Large intestine (tissue), 3 donors: ENCODE measurements at regions not wholly inside any gene's neighbourhood (a gene's known extent, or its start where the extent isn't known, plus 50 kb on each side); places are given as distances from the start of the nearest gene placed in this dataset.

Source experiments
- DNase-seq, 2 donors: peaks; one replicate each; pipeline versions ENCODE4 v3.0.0 to v3.0.0-alpha.2; 2013
- H3K27ac ChIP-seq: one replicate; pipeline ENCODE4 v1.5.1; 2013; ENCODE audit warnings: low read length
- H3K27me3 ChIP-seq: 2 replicates; pipeline ENCODE4 v1.6.1; 2013; ENCODE audit warnings: low read length; ENCODE audit not compliant: control insufficient read depth, insufficient read depth
- H3K36me3 ChIP-seq: 2 replicates; pipeline ENCODE4 v1.6.1; 2013; ENCODE audit warnings: low read length; ENCODE audit not compliant: control insufficient read depth, insufficient read depth
- H3K4me1 ChIP-seq: one replicate; pipeline ENCODE4 v1.6.1; 2013; ENCODE audit warnings: low read length; ENCODE audit not compliant: control insufficient read depth, insufficient read depth
- H3K4me3 ChIP-seq: one replicate; pipeline ENCODE4 v1.5.1; 2013; ENCODE audit warnings: low read length
- H3K9me3 ChIP-seq: one replicate; pipeline ENCODE4 v1.6.1; 2013; ENCODE audit warnings: mild to moderate bottlenecking, low read depth, low read length, moderate library complexity; ENCODE audit not compliant: control insufficient read depth
- WGBS: methylation state at CpG from one replicate; pipeline ENCODE4 v1.1.5; 2013; ENCODE audit warnings: low lambda C conversion rate; ENCODE audit not compliant: insufficient coverage; 5-methylcytosine and 5-hydroxymethylcytosine counted together

DNA sequence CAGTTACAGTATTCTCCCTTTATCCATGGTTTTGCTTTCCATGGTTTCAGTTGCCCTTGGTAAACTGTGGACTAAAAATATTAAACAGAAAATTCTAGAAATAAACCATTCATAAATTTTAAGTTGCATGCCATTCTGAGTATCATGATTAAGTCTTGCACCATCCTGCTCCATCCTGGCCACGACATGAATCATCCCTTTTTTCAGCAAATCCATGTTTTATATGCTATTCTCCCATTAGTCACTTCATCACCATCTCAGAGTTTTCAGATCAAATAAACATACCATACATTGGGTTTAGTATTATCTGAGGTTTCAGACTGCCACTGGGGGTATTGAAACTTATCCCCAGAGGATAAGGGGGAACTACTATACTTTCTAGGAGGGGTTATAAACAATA, 234.4 kb upstream of the ATP10B start:
- H3K36me3 ChIP-seq, result no peaks in the 10 kb centered on the region
- H3K27me3 ChIP-seq, result no peaks in the 10 kb centered on the region
- H3K4me3 ChIP-seq, result no peak overlapping the region
- no CpG with 5 or more reads among the region's 1 CpG for WGBS
- H3K4me1 ChIP-seq, result no peaks in the 10 kb centered on the region
- H3K27ac ChIP-seq, result no peak overlapping the region
- no peaks in the 10 kb centered on the region for H3K9me3 ChIP-seq
- no peak for DNase-seq

DNA sequence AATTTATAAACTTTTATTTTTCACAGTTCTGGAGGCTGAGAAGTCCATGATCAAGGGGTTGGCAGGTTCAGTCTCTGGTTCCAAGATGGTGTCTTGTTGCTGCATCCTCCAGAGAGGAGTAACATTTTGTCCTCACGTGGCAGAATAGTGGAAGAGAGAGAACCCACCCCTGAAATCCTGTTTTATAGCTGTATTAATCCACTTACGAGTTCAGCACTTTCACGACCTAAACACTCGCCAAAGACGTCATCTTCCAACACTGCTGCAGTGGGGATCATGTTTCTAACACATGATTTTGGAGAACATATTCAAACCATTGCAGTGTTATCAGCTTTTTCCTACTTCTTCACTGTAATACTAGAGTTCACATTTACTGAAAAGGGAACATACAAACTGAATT, 233.0 kb upstream of the ATP10B start:
- Histone ChIP-seq H3K4me1 (no peaks in the 10 kb centered on the region), H3K4me3 (no peak overlapping the region), H3K36me3 (no peaks in the 10 kb centered on the region), H3K27ac (no peak overlapping the region), H3K9me3 (no peaks in the 10 kb centered on the region), H3K27me3 (no peaks in the 10 kb centered on the region)
- no peak for DNase-seq
- WGBS, result no CpG with 5 or more reads among the region's 5 CpGs

DNA sequence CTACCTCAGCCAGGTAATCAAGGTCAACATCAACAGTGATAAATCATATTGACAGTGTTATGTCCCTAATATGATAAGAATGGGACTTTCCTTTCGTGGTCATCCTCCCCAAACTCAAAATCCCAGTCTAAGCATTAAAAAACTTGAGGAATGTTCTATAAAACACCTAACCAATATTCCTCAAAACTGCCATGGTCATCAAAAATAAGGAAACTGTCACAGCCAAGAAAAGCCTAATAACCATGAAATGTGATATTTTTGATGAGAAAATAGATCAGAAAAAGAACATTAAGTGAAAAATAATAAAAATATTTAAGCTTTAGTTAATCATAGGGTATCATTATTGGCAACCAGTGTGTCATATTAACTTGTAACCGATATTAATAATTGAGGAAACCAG, 232.1 kb upstream of the ATP10B start:
- H3K27ac ChIP-seq, result no peak overlapping the region
- no peak for DNase-seq
- WGBS, result 100% methylated on average over 1 of the region's 2 CpGs

DNA sequence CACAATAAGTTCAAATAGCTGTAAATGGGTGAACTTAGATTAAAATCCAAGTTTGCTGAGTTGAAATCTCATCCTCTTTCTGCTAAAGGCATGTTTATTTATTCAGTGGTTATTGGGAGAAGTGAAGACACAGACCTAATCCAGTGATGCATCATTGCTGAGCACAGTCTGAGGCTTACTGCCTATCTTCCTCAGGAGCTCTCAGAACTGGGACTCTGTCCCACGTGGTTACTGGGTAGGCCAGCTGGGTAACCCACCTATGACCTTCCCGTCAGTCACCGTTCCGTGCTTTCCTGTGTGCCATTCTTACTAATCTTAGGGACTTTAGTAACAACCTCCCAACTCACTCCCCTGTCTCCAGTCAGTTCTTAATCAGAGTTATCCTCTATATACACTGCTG, 226.8 kb upstream of the ATP10B start:
- Histone ChIP-seq H3K4me3 (no peak overlapping the region), H3K27ac (no peak overlapping the region), H3K4me1 (no peaks in the 10 kb centered on the region), H3K27me3 (no peaks in the 10 kb centered on the region), H3K9me3 (no peaks in the 10 kb centered on the region), H3K36me3 (no peaks in the 10 kb centered on the region)
- DNase-seq, result no peak
- no CpG with 5 or more reads among the region's 4 CpGs for WGBS

More for the DNA sequence above, 232.1 kb upstream of the ATP10B start:
- Histone ChIP-seq H3K4me1 (no peaks in the 10 kb centered on the region), H3K9me3 (no peaks in the 10 kb centered on the region), H3K4me3 (no peak overlapping the region), H3K27me3 (no peaks in the 10 kb centered on the region), H3K36me3 (no peaks in the 10 kb centered on the region)

DNA sequence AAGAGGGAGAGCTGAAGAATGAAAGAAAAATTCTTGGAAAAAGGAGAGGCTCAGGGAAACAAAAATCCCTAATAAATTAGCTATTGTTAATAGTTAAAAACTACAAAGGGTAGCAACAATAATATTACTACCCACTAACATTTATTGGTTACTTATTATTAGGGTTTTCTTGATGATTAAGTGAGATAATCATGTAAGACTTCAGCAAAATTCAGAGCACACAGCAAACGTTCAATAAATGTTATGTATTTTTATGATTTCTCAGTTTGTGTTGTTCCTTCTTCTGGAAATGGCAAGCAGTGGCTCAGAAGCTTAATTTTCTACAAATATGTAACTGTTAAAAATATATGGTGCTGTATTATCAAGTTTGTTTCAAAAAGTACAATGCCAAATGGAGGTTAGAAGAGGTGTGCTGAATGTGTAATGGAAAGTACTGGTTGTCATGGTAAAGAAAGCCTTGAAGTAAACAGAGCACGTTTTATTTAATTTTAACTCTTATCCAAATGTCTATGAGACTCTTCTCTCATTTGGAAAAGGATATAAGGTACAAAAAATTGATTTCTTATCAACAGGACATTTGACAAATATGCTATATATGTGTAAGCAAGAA, 226.0 kb upstream of the ATP10B start:
- Histone ChIP-seq H3K4me1 (no peaks in the 10 kb centered on the region), H3K36me3 (no peaks in the 10 kb centered on the region), H3K9me3 (no peaks in the 10 kb centered on the region), H3K27ac (no peak overlapping the region), H3K4me3 (no peak overlapping the region), H3K27me3 (no peaks in the 10 kb centered on the region)
- no peak for DNase-seq
- no CpG with 5 or more reads among the region's 2 CpGs for WGBS

DNA sequence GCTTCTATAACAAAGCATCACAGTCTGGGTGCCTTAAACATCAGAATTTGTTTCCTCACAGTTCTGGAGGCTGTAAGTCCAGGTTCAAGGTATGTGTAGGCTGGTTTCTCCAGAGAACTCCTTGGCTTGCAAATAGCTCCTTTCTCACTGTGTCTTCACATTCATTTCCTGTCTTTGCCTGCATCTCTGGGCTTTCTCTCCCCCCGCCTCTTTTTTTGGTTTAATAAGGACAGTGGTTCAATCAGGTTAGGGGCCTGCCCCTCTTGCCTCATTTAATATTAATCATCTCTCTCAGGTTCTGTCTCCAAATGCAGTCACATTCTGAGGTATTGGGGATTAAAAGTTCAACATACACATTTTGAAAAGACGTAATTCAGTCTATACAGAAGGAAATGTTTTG, 225.5 kb upstream of the ATP10B start:
- no peaks in the 10 kb centered on the region for H3K36me3 ChIP-seq
- 86% methylated on average over 1 of the region's 2 CpGs for WGBS
- H3K4me3 ChIP-seq, result no peak overlapping the region
- no peaks in the 10 kb centered on the region for H3K4me1 ChIP-seq
- no peaks in the 10 kb centered on the region for H3K27me3 ChIP-seq
- no peak for DNase-seq
- H3K9me3 ChIP-seq, result no peaks in the 10 kb centered on the region
- H3K27ac ChIP-seq, result no peak overlapping the region

DNA sequence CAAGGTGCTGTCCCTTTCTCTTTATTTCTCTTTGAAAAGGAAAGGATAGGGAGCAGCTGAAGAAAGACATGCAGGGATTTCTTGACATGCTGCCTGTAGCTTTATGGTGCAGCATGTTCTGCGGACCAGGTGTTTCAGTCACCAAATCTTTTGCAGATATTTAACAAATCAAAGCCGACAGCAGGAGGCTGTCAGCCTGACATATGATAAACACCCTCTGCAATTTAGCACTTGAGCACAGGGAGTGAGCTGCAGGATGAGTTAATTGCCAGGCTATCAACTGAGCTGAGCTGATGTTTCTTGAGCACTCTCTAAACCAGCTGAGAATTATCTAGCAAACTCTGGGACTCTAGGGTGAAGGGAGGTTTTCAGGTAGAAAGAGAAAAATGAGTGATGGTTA, 212.8 kb upstream of the ATP10B start:
- no peaks in the 10 kb centered on the region for H3K27me3 ChIP-seq
- no CpG with 5 or more reads among the region's 2 CpGs for WGBS
- H3K4me1 ChIP-seq, result no peaks in the 10 kb centered on the region
- H3K4me3 ChIP-seq, result no peak overlapping the region
- H3K9me3 ChIP-seq, result no peaks in the 10 kb centered on the region
- no peaks in the 10 kb centered on the region for H3K36me3 ChIP-seq
- H3K27ac ChIP-seq, result no peak overlapping the region
- no peak for DNase-seq

DNA sequence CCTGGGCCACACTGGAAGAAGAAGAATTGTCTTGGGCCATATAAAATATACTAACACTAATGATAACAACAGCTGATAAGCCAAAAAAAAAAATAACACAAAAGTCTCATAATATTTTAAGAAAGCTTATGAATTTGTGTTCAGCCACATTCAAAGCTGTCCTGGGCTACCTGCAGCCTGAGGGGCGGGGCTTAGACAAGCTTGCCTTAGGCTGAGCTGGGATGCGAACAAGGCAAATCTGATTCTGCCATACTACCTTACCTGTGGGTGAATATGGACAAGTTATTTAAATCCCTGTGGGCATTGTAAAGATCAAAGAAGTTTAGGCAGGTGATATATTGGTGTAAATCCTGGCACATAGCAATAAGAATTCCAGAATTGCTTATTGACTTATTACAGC, 212.3 kb upstream of the ATP10B start:
- H3K4me1 ChIP-seq, result no peaks in the 10 kb centered on the region
- DNase-seq, result no peak
- H3K4me3 ChIP-seq, result no peak overlapping the region
- H3K27ac ChIP-seq, result no peak overlapping the region
- no CpG with 5 or more reads among the region's 2 CpGs for WGBS
- no peaks in the 10 kb centered on the region for H3K36me3 ChIP-seq
- H3K9me3 ChIP-seq, result no peaks in the 10 kb centered on the region
- no peaks in the 10 kb centered on the region for H3K27me3 ChIP-seq

DNA sequence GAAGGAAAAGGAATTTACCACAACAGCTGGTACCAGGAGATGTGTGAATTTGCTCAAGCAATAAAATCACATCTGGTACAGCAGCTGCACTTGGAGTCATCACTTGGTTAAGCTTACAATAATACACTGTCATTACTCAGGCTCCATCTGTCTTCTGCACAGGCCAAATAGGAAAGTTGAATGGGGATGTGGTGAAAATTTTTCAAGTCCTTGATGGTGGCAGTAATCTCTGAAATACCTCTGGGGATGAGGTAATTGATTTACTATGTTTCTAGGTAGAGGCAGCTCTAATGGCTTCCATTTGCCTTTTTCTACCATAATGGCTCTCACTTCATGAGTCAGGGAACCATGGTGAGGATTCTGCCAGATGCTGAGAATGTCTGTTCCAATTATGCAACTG, 206.8 kb upstream of the ATP10B start:
- Histone ChIP-seq H3K4me1 (no peaks in the 10 kb centered on the region), H3K27me3 (no peaks in the 10 kb centered on the region), H3K36me3 (no peaks in the 10 kb centered on the region), H3K27ac (no peak overlapping the region), H3K9me3 (no peaks in the 10 kb centered on the region), H3K4me3 (no peak overlapping the region)
- no peak for DNase-seq

DNA sequence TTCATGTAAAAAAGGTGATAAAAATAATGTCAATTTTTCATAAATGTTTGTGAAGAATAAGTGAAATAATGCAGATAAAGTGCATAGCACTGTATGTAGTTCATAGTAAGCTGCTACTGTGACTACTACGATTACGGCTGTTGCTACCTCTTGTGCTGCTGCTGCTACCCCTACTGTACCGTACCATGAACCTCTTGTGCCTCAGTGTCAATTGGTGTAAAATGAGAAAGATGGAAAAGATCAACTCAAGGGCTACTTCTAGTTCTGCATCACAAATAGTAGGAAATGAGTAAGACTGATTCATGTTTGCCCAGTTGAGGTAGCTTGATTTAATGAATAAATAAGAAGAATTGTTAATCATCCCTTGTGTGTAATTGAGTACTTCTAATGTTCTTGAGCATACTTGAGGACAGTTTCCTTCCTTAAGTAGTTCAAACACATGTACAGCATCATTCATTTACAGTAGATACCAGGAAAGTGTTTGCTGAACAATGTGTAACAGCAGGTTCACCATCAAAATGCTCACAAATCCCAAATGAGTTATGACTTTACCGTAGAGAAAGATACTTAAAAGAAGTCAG, 200.0 kb upstream of the ATP10B start:
- no peak for DNase-seq
- Histone ChIP-seq H3K4me1 (no peaks in the 10 kb centered on the region), H3K27me3 (no peaks in the 10 kb centered on the region), H3K36me3 (no peaks in the 10 kb centered on the region), H3K9me3 (no peaks in the 10 kb centered on the region), H3K27ac (no peak overlapping the region), H3K4me3 (no peak overlapping the region)
- 78% methylated on average over 1 of the region's 4 CpGs for WGBS

DNA sequence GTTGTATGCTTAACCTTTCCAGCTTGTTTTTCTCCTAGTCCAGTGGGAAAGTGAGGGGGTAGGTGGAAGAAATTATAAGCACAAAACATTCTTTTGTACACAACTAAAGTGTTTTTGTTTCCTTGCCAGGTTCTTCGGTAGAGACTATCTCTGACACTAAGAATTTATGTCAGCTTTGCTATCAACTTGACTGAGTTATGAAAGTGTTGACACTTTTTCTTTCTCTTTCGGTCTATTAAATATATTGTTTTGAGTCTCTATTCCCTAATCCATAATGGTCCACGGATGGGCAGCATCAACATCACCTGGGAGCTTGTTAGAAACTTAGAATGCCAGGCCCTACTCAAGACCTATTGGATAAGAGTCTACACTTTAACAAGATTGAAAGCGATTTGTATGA, 195.0 kb upstream of the ATP10B start:
- H3K36me3 ChIP-seq, result no peaks in the 10 kb centered on the region
- WGBS, result 60% methylated on average over 3 of the region's 4 CpGs
- H3K4me1 ChIP-seq, result peaks cover 6% of the 10 kb centered on the region
- no peak for DNase-seq
- H3K9me3 ChIP-seq, result no peaks in the 10 kb centered on the region
- H3K27ac ChIP-seq, result no peak overlapping the region
- H3K27me3 ChIP-seq, result no peaks in the 10 kb centered on the region
- H3K4me3 ChIP-seq, result no peak overlapping the region
